ENCODE measurements at regions not wholly inside any gene's neighbourhood (a gene's known extent, or its start where the extent isn't known, plus 50 kb on each side); places are given as distances from the start of the nearest gene placed in this dataset.

DNA sequence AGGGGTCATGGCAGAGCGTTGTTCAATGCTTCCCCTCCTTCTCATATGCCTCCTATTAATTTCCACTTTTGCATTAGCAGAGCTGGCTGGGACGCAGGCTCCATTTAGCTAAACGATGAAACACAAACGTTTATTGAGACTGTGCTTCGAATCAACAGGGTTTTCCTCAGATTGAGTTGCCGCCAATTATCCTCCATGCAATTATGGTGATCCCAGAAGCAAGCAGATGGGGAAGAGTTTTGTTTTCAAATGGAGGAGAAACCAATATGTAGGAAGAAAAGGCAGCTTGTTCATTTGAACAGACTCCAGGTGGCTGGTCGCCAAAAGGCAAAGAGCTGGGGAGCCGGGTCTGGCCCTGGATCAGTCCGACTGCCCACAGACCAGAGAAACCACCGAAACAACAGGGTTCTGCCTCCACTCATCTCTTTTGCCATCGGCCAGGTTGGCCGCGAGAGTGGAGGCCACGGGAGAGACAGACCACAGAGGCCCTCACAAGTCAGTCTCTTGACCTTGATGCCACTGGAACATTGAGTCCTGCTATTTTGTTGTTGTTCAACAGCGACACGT, 184.8 kb downstream of the GBA3 start:
- intact Hi-C loops (cut with micrococcal nuclease), result no loop called here
- no peak overlapping the region for H3K27ac ChIP-seq (replicated peaks)
- no peak for DNase-seq

DNA sequence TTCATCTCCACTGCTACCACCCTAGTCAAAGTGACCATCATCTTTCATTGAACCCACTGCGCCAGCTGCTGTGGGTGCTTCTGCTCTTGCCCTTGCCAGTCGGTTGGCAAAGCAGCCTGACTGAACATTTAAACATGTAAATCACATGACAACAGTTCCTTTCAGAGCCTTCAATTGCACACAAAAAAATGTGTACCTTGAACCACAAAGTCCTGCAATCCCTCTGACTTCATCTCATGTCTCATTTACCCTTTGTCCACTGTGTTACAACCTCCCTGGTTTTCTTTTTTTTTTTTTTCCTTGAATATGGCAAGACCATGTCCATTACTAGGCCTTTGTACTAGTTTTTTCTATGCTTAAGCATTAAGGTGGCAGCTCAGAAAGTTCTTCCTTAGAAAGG, 183.5 kb downstream of the GBA3 start:
- DNase-seq, result no peak

More for the DNA sequence above, 184.8 kb downstream of the GBA3 start:
- Histone ChIP-seq H3K4me3 (no peak overlapping the region), H3K4me1 (no peaks in the 10 kb centered on the region), H3K9me3 (replicated peaks) (no peaks in the 10 kb centered on the region), H3K27me3 (ENCODE audit: low read depth) (no peaks in the 10 kb centered on the region), H3K36me3 (no peaks in the 10 kb centered on the region)
- TF ChIP-seq, protein P1, sequence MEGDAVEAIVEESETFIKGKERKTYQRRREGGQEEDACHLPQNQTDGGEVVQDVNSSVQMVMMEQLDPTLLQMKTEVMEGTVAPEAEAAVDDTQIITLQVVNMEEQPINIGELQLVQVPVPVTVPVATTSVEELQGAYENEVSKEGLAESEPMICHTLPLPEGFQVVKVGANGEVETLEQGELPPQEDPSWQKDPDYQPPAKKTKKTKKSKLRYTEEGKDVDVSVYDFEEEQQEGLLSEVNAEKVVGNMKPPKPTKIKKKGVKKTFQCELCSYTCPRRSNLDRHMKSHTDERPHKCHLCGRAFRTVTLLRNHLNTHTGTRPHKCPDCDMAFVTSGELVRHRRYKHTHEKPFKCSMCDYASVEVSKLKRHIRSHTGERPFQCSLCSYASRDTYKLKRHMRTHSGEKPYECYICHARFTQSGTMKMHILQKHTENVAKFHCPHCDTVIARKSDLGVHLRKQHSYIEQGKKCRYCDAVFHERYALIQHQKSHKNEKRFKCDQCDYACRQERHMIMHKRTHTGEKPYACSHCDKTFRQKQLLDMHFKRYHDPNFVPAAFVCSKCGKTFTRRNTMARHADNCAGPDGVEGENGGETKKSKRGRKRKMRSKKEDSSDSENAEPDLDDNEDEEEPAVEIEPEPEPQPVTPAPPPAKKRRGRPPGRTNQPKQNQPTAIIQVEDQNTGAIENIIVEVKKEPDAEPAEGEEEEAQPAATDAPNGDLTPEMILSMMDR (IDR thresholded peaks at IDR 0.05; ENCODE audit: borderline replicate concordance), result no peak

DNA sequence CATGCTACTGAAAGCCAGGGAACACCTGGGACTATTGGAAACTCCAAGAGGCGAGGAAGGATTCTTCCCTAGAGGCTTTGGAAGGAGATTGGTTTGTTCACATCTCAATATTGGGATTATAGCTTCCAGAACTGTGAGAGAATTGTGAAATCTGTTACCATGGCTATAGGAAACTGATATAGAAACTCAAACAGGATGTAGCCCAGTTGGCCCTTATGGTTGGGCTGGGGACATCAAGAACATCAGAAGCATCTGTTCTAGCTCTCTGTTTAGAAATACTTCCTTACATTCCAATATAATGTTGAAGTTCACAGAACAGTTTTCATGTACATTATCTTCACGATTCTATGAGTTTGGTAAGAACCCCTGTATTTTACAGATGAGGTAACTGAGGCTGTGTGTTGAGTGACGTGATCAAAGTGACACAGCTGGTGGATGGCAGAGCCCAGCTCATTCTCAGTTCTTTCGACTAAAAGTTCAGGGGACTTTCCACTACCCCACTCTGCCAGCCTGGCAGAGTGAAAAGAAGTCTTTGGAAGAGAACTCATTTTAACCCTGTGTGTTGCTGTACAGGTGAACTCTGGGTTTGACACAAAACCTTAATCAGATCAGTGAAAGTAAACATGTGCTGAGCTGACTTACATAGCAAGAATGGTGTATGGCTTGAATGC, 183.0 kb downstream of the GBA3 start:
- no peak for DNase-seq
- intact Hi-C loops (cut with micrococcal nuclease), result no loop called here
- TF ChIP-seq, protein P1 (IDR thresholded peaks at IDR 0.05; ENCODE audit: borderline replicate concordance), result no peak
- Histone ChIP-seq H3K36me3 (no peaks in the 10 kb centered on the region), H3K9me3 (replicated peaks) (no peaks in the 10 kb centered on the region), H3K27ac (replicated peaks) (no peak overlapping the region), H3K27me3 (ENCODE audit: low read depth) (no peaks in the 10 kb centered on the region), H3K4me1 (no peaks in the 10 kb centered on the region), H3K4me3 (no peak overlapping the region)

More for the DNA sequence above, 183.5 kb downstream of the GBA3 start:
- H3K4me3 ChIP-seq, result no peak overlapping the region
- intact Hi-C loops (cut with micrococcal nuclease), result no loop called here
- no peaks in the 10 kb centered on the region for H3K4me1 ChIP-seq
- no peak overlapping the region for H3K27ac ChIP-seq (replicated peaks)
- TF ChIP-seq, protein P1 (IDR thresholded peaks at IDR 0.05; ENCODE audit: borderline replicate concordance), result no peak
- no peaks in the 10 kb centered on the region for H3K27me3 ChIP-seq (ENCODE audit: low read depth)
- H3K9me3 ChIP-seq (replicated peaks), result no peaks in the 10 kb centered on the region
- H3K36me3 ChIP-seq, result no peaks in the 10 kb centered on the region

DNA sequence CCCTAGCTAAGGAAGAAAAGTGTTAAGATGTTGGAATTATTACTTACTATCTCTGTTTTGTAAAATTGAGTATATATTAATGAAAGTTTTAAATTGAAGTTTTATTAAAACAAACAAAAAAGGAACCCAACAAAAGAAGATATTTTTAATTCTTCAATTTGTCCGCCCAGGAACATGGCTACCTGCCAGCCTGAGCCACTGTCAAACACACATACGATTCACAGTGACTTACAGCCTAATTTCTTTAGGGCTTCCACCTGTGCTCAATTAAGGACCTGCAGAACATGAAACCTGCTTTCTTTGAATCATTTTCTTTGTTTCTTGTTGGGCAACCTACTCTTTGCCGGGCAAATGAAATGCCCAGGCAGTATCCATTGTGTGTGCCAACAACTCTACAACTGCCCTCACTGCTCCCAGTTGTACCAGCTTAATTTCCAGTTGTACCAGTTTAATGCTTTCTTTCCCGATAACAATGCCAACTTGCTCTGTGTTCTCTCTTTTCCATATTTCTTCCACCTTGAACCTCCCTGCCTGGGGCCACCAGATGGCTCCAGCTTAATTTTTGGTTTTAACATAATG, 181.7 kb downstream of the GBA3 start:
- no peaks in the 10 kb centered on the region for H3K27me3 ChIP-seq (ENCODE audit: low read depth)
- no peaks in the 10 kb centered on the region for H3K36me3 ChIP-seq
- no peak overlapping the region for H3K4me3 ChIP-seq
- H3K9me3 ChIP-seq (replicated peaks), result no peaks in the 10 kb centered on the region
- TF ChIP-seq, protein P1 (IDR thresholded peaks at IDR 0.05; ENCODE audit: borderline replicate concordance), result no peak
- DNase-seq, result no peak
- intact Hi-C loops (cut with micrococcal nuclease), result no loop called here
- H3K4me1 ChIP-seq, result no peaks in the 10 kb centered on the region
- H3K27ac ChIP-seq (replicated peaks), result no peak overlapping the region

DNA sequence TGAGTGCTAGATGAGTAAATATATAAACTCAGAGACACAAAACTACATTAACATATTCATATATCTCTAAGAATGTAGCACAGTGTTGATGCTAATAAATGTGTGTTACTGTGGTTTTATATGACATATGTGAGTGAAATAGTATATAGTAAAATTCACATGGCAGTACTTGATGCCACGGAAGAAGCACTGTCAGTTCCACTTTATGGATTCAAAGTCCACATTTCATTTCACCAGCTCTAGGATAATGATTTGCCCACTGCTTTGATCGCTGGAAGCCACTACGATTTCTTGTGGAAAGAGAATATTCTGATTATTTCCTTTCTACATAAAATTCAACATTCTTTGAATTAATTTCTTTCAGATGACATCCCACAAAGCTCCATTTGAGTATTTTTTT, 181.2 kb downstream of the GBA3 start:
- no peaks in the 10 kb centered on the region for H3K36me3 ChIP-seq
- intact Hi-C loops (cut with micrococcal nuclease), result no loop called here
- no peaks in the 10 kb centered on the region for H3K9me3 ChIP-seq (replicated peaks)
- no peaks in the 10 kb centered on the region for H3K27me3 ChIP-seq (ENCODE audit: low read depth)
- DNase-seq, result no peak
- no peak overlapping the region for H3K4me3 ChIP-seq
- H3K4me1 ChIP-seq, result no peaks in the 10 kb centered on the region
- TF ChIP-seq, protein P1 (IDR thresholded peaks at IDR 0.05; ENCODE audit: borderline replicate concordance), result no peak
- H3K27ac ChIP-seq (replicated peaks), result no peak overlapping the region
